HEK293 (cell line): ENCODE measurements at regions not wholly inside any gene's neighbourhood (a gene's known extent, or its start where the extent isn't known, plus 50 kb on each side); places are given as distances from the start of the nearest gene placed in this dataset.

Experiments
- BCL11B ChIP-seq: fragments of 450-650 bp; formaldehyde crosslinking; IDR thresholded peaks from 2 replicates; pipeline ENCODE4 v1.5.1; 2016; ENCODE audit warnings: low read depth, missing biosample characterization, missing genetic modification characterization
- CTCF ChIP-seq: fragments of 450-650 bp; formaldehyde crosslinking; IDR thresholded peaks from 2 replicates; pipeline ENCODE4 v1.5.1; 2016; ENCODE audit warnings: missing biosample characterization, missing genetic modification characterization
- HOXA7 ChIP-seq: sonication (generic); formaldehyde crosslinking; IDR thresholded peaks from 2 replicates; pipeline ENCODE4 v1.8.1; 2022; ENCODE audit warnings: missing genetic modification reagents, borderline replicate concordance
- PATZ1 ChIP-seq: fragments of 450-650 bp; formaldehyde crosslinking; IDR thresholded peaks from 2 replicates; pipeline ENCODE4 v1.5.1; 2016; ENCODE audit warnings: missing biosample characterization, missing genetic modification characterization
- YY1 ChIP-seq: fragments of 450-650 bp; formaldehyde crosslinking; IDR thresholded peaks from 2 replicates; pipeline ENCODE4 v1.5.1; 2018; ENCODE audit warnings: missing biosample characterization, missing genetic modification characterization
- ZNF114 ChIP-seq: fragments of 450-650 bp; formaldehyde crosslinking; IDR thresholded peaks from 2 replicates; pipeline ENCODE4 v1.5.0; 2017; ENCODE audit warnings: missing biosample characterization, missing genetic modification characterization
- ZNF311 ChIP-seq: fragments of 450-650 bp; formaldehyde crosslinking; IDR thresholded peaks from 2 replicates; pipeline ENCODE4 v1.5.1; 2017; ENCODE audit warnings: missing biosample characterization, missing genetic modification characterization, borderline replicate concordance
- ZNF501 ChIP-seq: fragments of 450-650 bp; formaldehyde crosslinking; IDR thresholded peaks from 2 replicates; pipeline ENCODE4 v1.5.1; 2016; ENCODE audit warnings: missing biosample characterization, missing genetic modification characterization
- ZNF514 ChIP-seq: fragments of 450-650 bp; formaldehyde crosslinking; IDR thresholded peaks from 2 replicates; pipeline ENCODE4 v1.5.1; 2016; ENCODE audit warnings: missing biosample characterization, missing genetic modification characterization
- ZNF558 ChIP-seq: fragments of 450-650 bp; formaldehyde crosslinking; IDR thresholded peaks from 2 replicates; pipeline ENCODE4 v1.5.1; 2016; ENCODE audit warnings: missing biosample characterization, missing genetic modification characterization
- ZNF626 ChIP-seq: fragments of 450-650 bp; sonication (Bioruptor Pico); formaldehyde crosslinking; IDR thresholded peaks from 2 replicates; pipeline ENCODE4 v1.5.1; 2018; ENCODE audit warnings: missing biosample characterization, missing genetic modification characterization, inconsistent platforms
- ZNF660 ChIP-seq: fragments of 450-650 bp; IDR thresholded peaks from 2 replicates; pipeline ENCODE4 v1.5.1; 2018; ENCODE audit warnings: missing biosample characterization, mild to moderate bottlenecking, missing genetic modification characterization
- ZNF677 ChIP-seq: fragments of 450-650 bp; IDR thresholded peaks from 2 replicates; pipeline ENCODE4 v1.5.0; 2018; ENCODE audit warnings: missing biosample characterization, mild to moderate bottlenecking, missing genetic modification characterization, moderate library complexity
- ZNF843 ChIP-seq: fragments of 450-650 bp; formaldehyde crosslinking; IDR thresholded peaks from 2 replicates; pipeline ENCODE4 v1.5.1; 2016; ENCODE audit warnings: missing biosample characterization, missing genetic modification characterization

GRCh38 chr4:111837761-111838160 is 307.5 kb upstream of the FAM241A start:
- TF ChIP-seq CTCF (no peak), ZNF558 (tag by site-specific recombination) (no peak), ZNF114 (tag by site-specific recombination) (no peak), ZNF311 (tag by site-specific recombination) (no peak), ZNF626 (tag by site-specific recombination) (no peak), PATZ1 (tag by site-specific recombination) (no peak), ZNF501 (no peak), ZNF843 (tag by site-specific recombination) (no peak), HOXA7 (CRISPR knock-in tag) (no peak), BCL11B (tag by site-specific recombination) (no peak), ZNF660 (tag by site-specific recombination) (no peak), ZNF677 (no peak), YY1 (no peak), ZNF514 (tag by site-specific recombination) (no peak)
